ENCODE measurements at regions not wholly inside any gene's neighbourhood (a gene's known extent, or its start where the extent isn't known, plus 50 kb on each side); places are given as distances from the start of the nearest gene placed in this dataset.

DNA sequence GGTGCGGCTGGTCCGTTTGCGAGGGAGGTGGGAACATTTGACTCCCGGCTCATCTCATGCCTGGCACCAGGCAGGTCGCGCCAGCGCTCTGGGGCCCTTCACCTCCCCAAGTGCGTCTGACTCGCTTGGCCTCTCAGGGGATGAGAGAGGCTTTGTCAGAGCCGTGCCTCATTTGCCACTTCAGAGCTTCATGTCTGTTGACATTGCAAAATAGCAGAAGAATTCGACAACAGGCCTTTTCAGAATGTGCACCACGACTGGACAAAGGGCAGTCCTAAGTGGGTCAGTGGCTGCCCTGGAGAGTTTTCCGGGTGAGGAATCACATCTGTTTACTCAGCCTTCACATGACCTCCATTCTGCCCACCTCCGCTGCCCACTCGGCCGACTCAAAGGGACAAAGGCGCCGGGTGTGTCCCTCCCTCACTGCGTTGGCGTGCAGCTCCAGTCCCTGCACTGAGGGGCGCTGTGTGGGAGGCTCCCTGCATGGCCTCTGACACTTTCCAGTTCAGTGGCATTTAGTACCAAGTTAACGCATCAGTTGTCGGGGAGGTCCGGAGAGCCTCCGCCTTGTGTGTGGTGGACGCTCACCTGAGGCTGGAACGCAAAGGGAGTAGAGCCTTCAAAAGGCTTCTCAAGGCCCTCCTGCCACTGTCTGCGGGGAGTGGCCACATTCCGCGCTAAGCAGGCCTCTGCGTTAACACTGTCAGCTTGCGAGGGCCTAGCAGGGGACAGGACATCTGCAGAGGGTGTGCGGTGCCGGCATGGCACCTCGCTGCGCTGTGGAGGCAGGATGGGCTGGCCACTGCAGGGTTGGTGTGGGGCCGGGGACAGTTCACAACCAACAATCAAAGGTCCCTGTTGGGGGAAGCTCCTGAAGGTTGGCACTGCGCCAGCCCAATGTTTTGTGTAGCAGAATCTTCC lies 171.5 kb downstream of the NXNL2 start:
- no peak overlapping the region for H3K4me3 ChIP-seq (ENCODE audit: low read depth, low read length)
- WGBS (ENCODE audit: insufficient coverage), result 50% methylated on average over 35 of the region's 38 CpGs
- peaks cover 2% of the 10 kb centered on the region for H3K27me3 ChIP-seq (ENCODE audit: control insufficient read depth, insufficient read depth, low read length)
- peaks cover 11% of the 10 kb centered on the region for H3K4me1 ChIP-seq (ENCODE audit: control insufficient read depth, insufficient read depth, low read length)
- peak in 2 of 6 donors; percentile 3 to 26 for DNase-seq (ENCODE audit: low read depth in 4 of 6, low spot score in 6 of 6)
- H3K27ac ChIP-seq (ENCODE audit: low read depth, low read length), result no peak overlapping the region
- H3K9me3 ChIP-seq (ENCODE audit: control insufficient read depth, insufficient read depth, low read length), result peaks cover 2% of the 10 kb centered on the region
- no peaks in the 10 kb centered on the region for H3K36me3 ChIP-seq (ENCODE audit: control insufficient read depth, insufficient read depth, low read length)

DNA sequence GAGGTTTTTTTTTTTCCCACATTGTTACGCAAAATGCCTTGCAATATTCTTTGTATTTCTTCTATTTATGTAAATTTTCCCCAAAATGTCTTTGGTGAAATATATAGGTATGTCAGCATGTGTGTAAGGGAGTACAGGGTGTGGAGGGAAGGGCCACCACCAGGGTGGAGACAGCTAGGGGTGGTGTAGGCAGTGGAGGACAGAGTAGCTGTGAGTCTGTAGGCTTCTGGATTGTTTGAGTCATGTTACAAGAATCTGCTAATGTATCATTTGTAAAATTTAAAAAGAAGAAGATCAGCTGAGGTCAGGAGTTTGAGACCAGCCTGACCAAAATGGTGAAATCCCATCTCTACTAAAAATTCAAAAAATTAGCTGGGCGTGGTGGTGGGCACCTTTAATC lies 175.5 kb downstream of the NXNL2 start:
- WGBS (ENCODE audit: insufficient coverage), result 100% methylated on average over 1 of the region's 2 CpGs
- no peaks in the 10 kb centered on the region for H3K36me3 ChIP-seq (ENCODE audit: control insufficient read depth, insufficient read depth, low read length)

DNA sequence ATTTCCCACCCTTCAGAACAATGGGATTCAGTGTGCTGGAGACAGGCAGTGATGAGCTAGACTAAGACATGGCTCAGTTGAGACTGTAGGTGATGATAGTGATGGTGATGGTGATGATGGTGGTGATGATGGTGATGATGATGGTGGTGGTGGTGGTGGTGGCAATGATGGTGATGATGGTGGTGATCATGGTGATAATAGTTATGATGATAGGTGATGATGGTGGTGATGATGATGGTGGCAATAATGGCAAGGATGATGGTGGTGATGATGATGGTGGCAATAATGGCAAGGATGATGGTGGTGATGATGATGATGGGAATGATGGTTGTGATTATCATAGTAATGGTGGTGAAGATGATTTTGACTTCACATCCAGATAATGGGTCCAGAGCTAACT lies 176.7 kb downstream of the NXNL2 start:
- peaks cover under 1% of the 10 kb centered on the region for H3K27me3 ChIP-seq (ENCODE audit: control insufficient read depth, insufficient read depth, low read length)
- H3K4me3 ChIP-seq (ENCODE audit: low read depth, low read length), result no peak overlapping the region
- peaks cover 2% of the 10 kb centered on the region for H3K9me3 ChIP-seq (ENCODE audit: control insufficient read depth, insufficient read depth, low read length)
- no peak overlapping the region for H3K27ac ChIP-seq (ENCODE audit: low read depth, low read length)
- H3K36me3 ChIP-seq (ENCODE audit: control insufficient read depth, insufficient read depth, low read length), result no peaks in the 10 kb centered on the region
- DNase-seq (ENCODE audit: low read depth in 4 of 6, low spot score in 6 of 6), result no peak
- peaks cover 2% of the 10 kb centered on the region for H3K4me1 ChIP-seq (ENCODE audit: control insufficient read depth, insufficient read depth, low read length)

More for the DNA sequence above, 175.5 kb downstream of the NXNL2 start:
- Histone ChIP-seq H3K9me3 (ENCODE audit: control insufficient read depth, insufficient read depth, low read length) (peaks cover 2% of the 10 kb centered on the region), H3K27me3 (ENCODE audit: control insufficient read depth, insufficient read depth, low read length) (peaks cover 2% of the 10 kb centered on the region), H3K4me1 (ENCODE audit: control insufficient read depth, insufficient read depth, low read length) (peaks cover 11% of the 10 kb centered on the region), H3K4me3 (ENCODE audit: low read depth, low read length) (no peak overlapping the region), H3K27ac (ENCODE audit: low read depth, low read length) (no peak overlapping the region)
- DNase-seq (ENCODE audit: low read depth in 4 of 6, low spot score in 6 of 6), result no peak

DNA sequence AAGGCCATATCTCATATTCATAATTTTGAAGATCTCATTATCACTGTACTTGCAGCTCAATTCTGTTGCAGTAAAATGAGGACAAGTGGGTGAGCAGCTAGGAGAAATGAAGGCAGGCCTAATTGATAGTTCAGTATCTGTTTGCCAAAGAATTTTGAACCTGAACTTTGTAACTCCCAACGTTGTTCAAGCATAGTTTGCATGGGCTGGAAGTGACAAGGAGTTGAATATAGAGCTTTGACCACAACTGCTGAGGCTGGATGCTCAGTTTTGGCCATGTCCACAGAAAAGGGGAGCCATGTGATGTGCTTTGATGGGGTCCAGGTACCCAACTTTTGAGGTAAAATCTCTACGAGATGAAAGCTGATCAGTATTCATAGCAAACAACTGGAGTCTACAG lies 177.5 kb downstream of the NXNL2 start:
- peaks cover 2% of the 10 kb centered on the region for H3K9me3 ChIP-seq (ENCODE audit: control insufficient read depth, insufficient read depth, low read length)
- WGBS (ENCODE audit: insufficient coverage), result 94% methylated on average over 2 of the region's 2 CpGs
- no peak overlapping the region for H3K4me3 ChIP-seq (ENCODE audit: low read depth, low read length)
- H3K36me3 ChIP-seq (ENCODE audit: control insufficient read depth, insufficient read depth, low read length), result no peaks in the 10 kb centered on the region
- no peak overlapping the region for H3K27ac ChIP-seq (ENCODE audit: low read depth, low read length)
- no peaks in the 10 kb centered on the region for H3K4me1 ChIP-seq (ENCODE audit: control insufficient read depth, insufficient read depth, low read length)
- no peak for DNase-seq (ENCODE audit: low read depth in 4 of 6, low spot score in 6 of 6)
- H3K27me3 ChIP-seq (ENCODE audit: control insufficient read depth, insufficient read depth, low read length), result no peaks in the 10 kb centered on the region

DNA sequence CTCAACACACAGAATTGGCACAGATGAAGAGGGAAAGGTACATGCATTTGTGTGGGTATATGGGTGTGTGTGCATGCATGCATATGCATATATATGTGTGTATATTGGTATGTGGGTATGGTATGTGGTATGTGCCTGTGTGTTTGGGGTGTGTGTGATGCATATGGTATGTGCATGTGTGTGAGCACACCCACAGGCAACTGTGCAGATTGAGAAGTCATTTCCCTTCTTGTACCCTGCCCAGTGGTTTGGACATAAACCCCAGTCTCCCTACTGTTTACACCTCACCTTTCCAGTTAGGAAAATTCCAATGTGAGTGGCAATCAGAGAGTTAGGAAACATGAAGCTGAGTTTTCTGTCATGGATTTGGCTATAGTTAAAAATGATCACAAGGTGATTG lies 178.0 kb downstream of the NXNL2 start:
- Histone ChIP-seq H3K27me3 (ENCODE audit: control insufficient read depth, insufficient read depth, low read length) (no peaks in the 10 kb centered on the region), H3K9me3 (ENCODE audit: control insufficient read depth, insufficient read depth, low read length) (peaks cover 2% of the 10 kb centered on the region), H3K4me1 (ENCODE audit: control insufficient read depth, insufficient read depth, low read length) (no peaks in the 10 kb centered on the region), H3K27ac (ENCODE audit: low read depth, low read length) (no peak overlapping the region), H3K4me3 (ENCODE audit: low read depth, low read length) (no peak overlapping the region), H3K36me3 (ENCODE audit: control insufficient read depth, insufficient read depth, low read length) (no peaks in the 10 kb centered on the region)
- no peak for DNase-seq (ENCODE audit: low read depth in 4 of 6, low spot score in 6 of 6)

DNA sequence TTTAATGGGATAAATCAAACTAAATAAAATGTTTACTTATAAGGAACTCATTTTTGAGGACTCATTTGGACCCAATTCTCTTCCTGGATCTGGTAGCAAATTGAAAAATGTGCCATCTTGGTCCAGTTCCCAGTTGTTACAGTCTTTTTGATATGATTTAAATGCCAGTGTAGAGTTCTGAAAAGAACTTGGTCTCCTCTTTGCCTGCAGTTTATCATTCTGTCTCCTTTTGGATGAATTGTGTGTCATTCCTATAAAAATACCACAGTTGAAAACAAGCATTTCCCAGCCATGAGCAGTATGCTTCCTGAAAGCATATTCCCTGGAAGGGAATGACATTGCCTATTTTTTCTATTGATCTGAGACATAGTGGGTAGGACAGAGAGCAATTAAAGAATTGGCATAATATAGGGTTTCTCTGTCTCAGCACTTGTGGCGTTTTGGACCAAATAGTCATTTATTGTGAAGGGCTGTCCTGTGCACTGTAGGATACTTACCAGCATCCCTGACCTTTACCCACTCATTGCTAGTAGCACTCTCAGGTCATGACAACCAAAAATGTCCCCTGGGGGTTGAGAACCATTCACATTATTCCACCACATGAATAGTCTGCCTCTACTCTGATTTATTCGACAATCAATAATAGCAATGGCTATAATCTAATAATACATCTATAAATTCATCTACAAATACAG lies 181.8 kb downstream of the NXNL2 start:
- H3K9me3 ChIP-seq (ENCODE audit: control insufficient read depth, insufficient read depth, low read length), result no peaks in the 10 kb centered on the region
- H3K27ac ChIP-seq (ENCODE audit: low read depth, low read length), result no peak overlapping the region
- no peak overlapping the region for H3K4me3 ChIP-seq (ENCODE audit: low read depth, low read length)
- H3K4me1 ChIP-seq (ENCODE audit: control insufficient read depth, insufficient read depth, low read length), result no peaks in the 10 kb centered on the region
- H3K36me3 ChIP-seq (ENCODE audit: control insufficient read depth, insufficient read depth, low read length), result no peaks in the 10 kb centered on the region
- no peaks in the 10 kb centered on the region for H3K27me3 ChIP-seq (ENCODE audit: control insufficient read depth, insufficient read depth, low read length)
- WGBS (ENCODE audit: insufficient coverage), result no CpG with 5 or more reads among the region's 2 CpGs
- DNase-seq (ENCODE audit: low read depth in 4 of 6, low spot score in 6 of 6), result peak in 1 of 6 donors; percentile 83

DNA sequence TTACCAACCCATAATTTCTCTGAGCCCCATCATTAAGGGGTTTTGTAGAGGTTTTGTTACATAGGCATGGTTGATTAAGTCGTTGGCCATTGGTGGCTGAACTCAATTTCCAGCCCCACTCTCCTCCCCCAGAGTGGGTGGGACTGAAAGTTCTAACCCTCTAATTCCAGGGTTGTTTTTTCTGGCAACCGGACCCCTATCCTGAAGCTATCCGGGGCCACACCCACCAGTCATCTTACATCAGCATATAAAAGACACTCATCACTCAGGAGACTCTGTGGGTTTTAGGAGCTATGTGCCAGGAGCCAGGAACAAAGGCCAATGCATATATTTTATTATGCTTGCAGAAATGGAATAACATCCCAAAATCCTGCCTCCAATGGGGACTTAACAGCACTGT lies 186.0 kb downstream of the NXNL2 start:
- no peak for DNase-seq (ENCODE audit: low read depth in 4 of 6, low spot score in 6 of 6)
- no CpG with 5 or more reads among the region's 3 CpGs for WGBS (ENCODE audit: insufficient coverage)

DNA sequence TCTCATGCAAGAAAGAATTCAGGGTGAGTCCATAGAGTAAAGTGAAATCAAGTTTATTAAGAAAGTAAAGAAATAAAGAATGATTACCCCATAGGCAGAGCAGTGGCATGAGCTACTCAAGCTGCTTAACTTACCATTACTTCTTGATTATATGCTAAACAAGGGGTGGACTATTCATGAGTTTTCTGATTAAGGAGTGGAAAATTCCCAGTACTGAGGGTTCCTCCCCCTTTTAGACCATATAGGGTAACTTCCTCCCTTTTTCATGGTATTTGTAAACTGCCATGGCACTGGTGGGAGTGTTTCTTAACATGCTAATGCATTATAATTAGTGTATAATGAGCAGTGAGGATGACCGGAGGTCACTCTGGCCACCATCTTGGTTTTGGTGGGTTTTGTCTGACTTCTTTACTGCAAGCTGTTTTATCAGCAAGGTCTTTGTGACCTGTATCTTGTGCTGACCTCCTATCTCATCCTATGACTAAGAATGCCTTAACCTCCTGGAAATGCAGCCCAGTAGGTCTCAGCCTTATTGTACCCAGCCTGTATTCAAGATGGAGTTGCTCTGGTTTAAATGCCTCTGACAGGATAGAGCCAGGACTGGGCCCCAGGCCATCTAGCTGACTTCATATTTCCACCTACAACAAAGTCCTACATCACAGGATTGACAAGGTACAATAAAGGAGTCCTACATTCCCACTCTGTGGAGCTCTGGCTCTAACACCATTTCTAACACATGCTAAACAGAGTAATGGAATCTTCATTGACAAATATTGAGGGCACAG lies 186.7 kb downstream of the NXNL2 start:
- Histone ChIP-seq H3K27me3 (ENCODE audit: control insufficient read depth, insufficient read depth, low read length) (no peaks in the 10 kb centered on the region), H3K27ac (ENCODE audit: low read depth, low read length) (no peak overlapping the region), H3K9me3 (ENCODE audit: control insufficient read depth, insufficient read depth, low read length) (no peaks in the 10 kb centered on the region), H3K4me3 (ENCODE audit: low read depth, low read length) (no peak overlapping the region), H3K4me1 (ENCODE audit: control insufficient read depth, insufficient read depth, low read length) (no peaks in the 10 kb centered on the region), H3K36me3 (ENCODE audit: control insufficient read depth, insufficient read depth, low read length) (no peaks in the 10 kb centered on the region)
- no CpG with 5 or more reads among the region's 1 CpG for WGBS (ENCODE audit: insufficient coverage)
- DNase-seq (ENCODE audit: low read depth in 4 of 6, low spot score in 6 of 6), result no peak

More for the DNA sequence above, 186.0 kb downstream of the NXNL2 start:
- H3K4me3 ChIP-seq (ENCODE audit: low read depth, low read length), result no peak overlapping the region
- no peaks in the 10 kb centered on the region for H3K9me3 ChIP-seq (ENCODE audit: control insufficient read depth, insufficient read depth, low read length)
- H3K36me3 ChIP-seq (ENCODE audit: control insufficient read depth, insufficient read depth, low read length), result no peaks in the 10 kb centered on the region
- H3K27ac ChIP-seq (ENCODE audit: low read depth, low read length), result no peak overlapping the region
- H3K4me1 ChIP-seq (ENCODE audit: control insufficient read depth, insufficient read depth, low read length), result no peaks in the 10 kb centered on the region
- no peaks in the 10 kb centered on the region for H3K27me3 ChIP-seq (ENCODE audit: control insufficient read depth, insufficient read depth, low read length)

DNA sequence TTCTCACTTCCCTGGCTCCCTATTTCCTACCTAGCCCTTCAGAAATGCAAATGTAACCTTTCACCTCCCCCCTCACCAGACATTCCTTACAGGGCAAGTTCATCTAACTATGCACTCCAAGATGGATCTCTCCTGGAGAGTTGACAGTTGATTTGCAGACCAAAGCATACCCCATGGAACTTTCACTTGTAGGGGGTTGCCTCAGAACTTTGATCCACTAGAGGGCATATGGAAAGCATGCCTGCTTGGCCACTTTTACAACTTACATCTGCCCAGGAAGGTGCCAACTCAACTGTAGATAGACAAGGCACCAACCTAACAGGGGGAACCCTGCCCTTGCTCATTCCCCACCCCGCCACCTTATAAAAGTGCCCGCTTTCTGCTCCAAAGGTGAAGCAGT lies 187.8 kb downstream of the NXNL2 start:
- WGBS (ENCODE audit: insufficient coverage), result 92% methylated on average over 2 of the region's 2 CpGs
- Histone ChIP-seq H3K27me3 (ENCODE audit: control insufficient read depth, insufficient read depth, low read length) (no peaks in the 10 kb centered on the region), H3K4me3 (ENCODE audit: low read depth, low read length) (no peak overlapping the region), H3K36me3 (ENCODE audit: control insufficient read depth, insufficient read depth, low read length) (no peaks in the 10 kb centered on the region), H3K9me3 (ENCODE audit: control insufficient read depth, insufficient read depth, low read length) (no peaks in the 10 kb centered on the region), H3K4me1 (ENCODE audit: control insufficient read depth, insufficient read depth, low read length) (no peaks in the 10 kb centered on the region), H3K27ac (ENCODE audit: low read depth, low read length) (no peak overlapping the region)
- peak in 1 of 6 donors; percentile 35 for DNase-seq (ENCODE audit: low read depth in 4 of 6, low spot score in 6 of 6)

Measured in spinal cord (tissue), 9 donors.